ENCODE measurements at regions not wholly inside any gene's neighbourhood (a gene's known extent, or its start where the extent isn't known, plus 50 kb on each side); places are given as distances from the start of the nearest gene placed in this dataset.
"Not testable (repeated sequence)": the region's sequence is repeated elsewhere in the genome, so short reads cannot be mapped to it uniquely, and the experiment has no call there.

GRCh38 chr7:97329871-97330270 lies 212.4 kb downstream of the SDHAF3 start:
- TF ChIP-seq POLR2A (IDR thresholded peaks at IDR 0.05): not testable (repeated sequence)
- TF ChIP-seq, protein P1, sequence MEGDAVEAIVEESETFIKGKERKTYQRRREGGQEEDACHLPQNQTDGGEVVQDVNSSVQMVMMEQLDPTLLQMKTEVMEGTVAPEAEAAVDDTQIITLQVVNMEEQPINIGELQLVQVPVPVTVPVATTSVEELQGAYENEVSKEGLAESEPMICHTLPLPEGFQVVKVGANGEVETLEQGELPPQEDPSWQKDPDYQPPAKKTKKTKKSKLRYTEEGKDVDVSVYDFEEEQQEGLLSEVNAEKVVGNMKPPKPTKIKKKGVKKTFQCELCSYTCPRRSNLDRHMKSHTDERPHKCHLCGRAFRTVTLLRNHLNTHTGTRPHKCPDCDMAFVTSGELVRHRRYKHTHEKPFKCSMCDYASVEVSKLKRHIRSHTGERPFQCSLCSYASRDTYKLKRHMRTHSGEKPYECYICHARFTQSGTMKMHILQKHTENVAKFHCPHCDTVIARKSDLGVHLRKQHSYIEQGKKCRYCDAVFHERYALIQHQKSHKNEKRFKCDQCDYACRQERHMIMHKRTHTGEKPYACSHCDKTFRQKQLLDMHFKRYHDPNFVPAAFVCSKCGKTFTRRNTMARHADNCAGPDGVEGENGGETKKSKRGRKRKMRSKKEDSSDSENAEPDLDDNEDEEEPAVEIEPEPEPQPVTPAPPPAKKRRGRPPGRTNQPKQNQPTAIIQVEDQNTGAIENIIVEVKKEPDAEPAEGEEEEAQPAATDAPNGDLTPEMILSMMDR (IDR thresholded peaks at IDR 0.05): not testable (repeated sequence)
